ENCODE measurements at regions not wholly inside any gene's neighbourhood (a gene's known extent, or its start where the extent isn't known, plus 50 kb on each side); places are given as distances from the start of the nearest gene placed in this dataset.

DNA sequence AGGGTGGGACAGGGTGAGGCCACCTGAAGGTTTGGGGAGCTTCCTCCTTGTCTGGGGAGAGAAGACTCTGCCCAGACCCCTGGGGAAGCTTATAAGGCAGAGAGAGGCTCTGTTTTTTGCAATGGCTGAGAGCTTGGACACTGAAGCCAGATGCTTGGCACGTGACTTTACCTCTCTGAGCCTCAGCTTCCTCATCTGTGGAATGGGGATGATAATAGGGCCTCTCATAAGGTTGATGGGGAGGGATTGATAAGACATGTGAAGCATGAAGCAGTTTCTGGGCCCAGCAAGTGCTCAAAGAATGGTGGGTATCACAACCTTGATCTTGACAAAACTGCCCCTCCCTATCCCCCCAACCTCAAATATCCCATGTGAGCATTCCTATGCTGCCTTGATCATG, 195.4 kb upstream of the LHX5 start:
- TF ChIP-seq, protein P1, sequence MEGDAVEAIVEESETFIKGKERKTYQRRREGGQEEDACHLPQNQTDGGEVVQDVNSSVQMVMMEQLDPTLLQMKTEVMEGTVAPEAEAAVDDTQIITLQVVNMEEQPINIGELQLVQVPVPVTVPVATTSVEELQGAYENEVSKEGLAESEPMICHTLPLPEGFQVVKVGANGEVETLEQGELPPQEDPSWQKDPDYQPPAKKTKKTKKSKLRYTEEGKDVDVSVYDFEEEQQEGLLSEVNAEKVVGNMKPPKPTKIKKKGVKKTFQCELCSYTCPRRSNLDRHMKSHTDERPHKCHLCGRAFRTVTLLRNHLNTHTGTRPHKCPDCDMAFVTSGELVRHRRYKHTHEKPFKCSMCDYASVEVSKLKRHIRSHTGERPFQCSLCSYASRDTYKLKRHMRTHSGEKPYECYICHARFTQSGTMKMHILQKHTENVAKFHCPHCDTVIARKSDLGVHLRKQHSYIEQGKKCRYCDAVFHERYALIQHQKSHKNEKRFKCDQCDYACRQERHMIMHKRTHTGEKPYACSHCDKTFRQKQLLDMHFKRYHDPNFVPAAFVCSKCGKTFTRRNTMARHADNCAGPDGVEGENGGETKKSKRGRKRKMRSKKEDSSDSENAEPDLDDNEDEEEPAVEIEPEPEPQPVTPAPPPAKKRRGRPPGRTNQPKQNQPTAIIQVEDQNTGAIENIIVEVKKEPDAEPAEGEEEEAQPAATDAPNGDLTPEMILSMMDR (IDR thresholded peaks at IDR 0.05) = no peak
- TF ChIP-seq EP300 (IDR thresholded peaks at IDR 0.05) = no peak
